HG03175 (cell line): ENCODE measurements at regions not wholly inside any gene's neighbourhood (a gene's known extent, or its start where the extent isn't known, plus 50 kb on each side); places are given as distances from the start of the nearest gene placed in this dataset.
"Not testable (repeated sequence)": the region's sequence is repeated elsewhere in the genome, so short reads cannot be mapped to it uniquely, and the experiment has no call there.

Experiments used
- ATAC-seq: cut with Tn5 transposase; IDR thresholded peaks from one replicate; pipeline ENCODE4 v1.9.1; 2021; ENCODE audit warnings: mild to moderate bottlenecking, moderate library complexity; ENCODE audit not compliant: unreplicated experiment

DNA sequence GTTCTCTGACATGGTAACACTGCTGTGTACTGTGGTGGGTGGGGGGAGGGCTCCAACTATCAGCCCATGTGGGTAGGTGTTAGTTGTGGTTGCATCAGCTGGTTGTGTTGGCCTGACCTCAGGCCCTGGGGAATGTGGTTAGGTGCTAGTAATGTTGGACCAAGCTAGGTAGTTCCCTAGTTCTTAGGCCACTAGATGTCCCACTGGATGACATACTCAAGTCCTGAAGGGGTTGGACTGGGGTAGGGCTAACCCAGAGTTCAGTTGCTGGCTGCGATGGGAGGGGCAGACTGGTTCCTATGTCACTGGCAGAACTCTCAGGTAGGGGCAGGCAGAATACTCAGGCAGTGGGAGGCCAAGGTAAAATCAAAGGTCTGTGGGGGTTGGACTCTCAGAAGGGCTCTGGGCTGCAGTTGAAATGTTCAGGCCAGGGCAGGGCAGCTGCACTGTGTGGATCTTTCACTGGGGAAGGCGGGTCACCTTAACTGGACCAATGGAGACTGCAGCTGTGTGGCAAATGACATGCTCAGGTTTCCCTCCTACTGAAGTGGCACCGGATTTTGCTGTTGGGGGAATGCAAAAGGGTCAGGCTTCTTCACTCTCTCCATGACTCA, 870.7 kb downstream of the LRRIQ3 start:
- ATAC-seq = no peak

GRCh38 chr1:73326663-73327062, 871.3 kb downstream of the LRRIQ3 start:
- ATAC-seq = no peak

DNA sequence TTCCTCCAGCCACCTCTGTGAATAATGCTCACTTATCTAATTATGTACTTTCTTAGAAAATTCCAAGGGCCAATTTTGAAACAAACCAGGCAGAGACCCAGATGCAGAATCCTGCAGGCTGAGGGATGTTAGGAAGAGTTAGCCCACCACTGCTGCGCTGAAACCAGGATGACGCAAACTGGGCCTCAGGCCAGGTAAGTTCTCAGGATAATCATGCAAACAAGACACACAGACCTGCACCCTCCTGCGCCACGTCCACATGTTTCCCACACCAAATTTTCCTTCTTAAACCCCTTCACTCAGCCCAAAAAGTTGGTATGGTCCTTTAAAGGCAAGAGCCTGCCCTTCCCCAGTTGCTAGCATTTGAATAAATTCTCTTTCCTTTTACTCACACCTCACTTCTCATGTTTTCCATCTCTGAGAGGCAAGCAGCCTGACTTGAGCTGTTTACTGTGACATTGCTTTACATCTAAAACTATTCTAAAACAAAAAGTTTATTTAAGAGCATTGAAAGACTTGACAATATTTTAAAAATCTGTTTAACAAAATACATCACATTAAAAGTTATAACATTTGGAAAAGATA, 887.1 kb downstream of the LRRIQ3 start:
- no peak for ATAC-seq

GRCh38 chr1:73306899-73307555, 890.9 kb downstream of the LRRIQ3 start:
- no peak for ATAC-seq

DNA sequence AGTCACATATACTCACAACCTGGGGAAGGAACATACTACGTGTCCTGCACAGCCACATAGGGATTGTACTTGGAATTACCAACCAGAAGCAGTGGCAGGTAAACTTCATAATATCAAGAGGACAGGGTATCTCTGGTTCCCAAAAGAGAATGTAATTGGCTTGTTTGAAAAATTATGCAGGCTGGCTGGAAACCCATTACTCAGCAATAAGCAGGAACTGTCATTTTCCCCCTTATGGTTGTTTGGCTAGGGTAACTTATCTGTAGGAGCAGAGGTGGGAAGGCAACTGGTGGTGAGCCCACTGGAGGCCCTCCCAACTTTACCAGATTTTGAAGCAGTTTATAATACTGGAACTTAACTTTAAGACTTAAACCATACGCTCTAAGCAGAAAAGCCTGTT, 924.1 kb downstream of the LRRIQ3 start:
- ATAC-seq = no peak

- not testable (repeated sequence) for ATAC-seq
Observed at GRCh38 chr1:73245196-73245595, 952.8 kb downstream of the LRRIQ3 start.

DNA sequence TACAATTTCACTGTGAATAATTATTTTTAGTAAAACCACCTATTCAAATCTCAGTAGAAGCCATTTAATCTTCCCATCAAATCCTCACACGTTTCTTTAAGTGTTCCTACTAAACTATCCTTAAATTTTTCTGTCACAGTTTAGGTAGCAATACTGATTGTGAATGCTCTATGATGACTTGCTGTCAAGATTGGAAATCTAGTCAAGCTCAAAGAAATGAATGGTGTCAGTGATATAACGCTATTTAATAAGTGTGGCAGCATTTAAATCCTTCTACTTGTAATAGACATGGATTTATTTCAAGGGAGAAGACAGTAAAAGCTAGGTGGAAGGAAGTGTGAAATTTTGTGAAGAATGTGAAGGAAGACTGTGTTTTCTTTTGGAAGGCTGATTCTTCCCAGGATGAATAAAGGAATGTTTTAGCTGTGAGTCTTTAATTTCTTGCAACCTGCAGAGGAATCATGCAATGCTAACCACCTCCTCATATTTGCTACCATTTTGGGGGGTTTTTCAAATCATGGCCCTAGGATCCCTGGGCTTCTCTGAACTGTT, 936.7 kb upstream of the NEGR1 start:
- no peak for ATAC-seq

GRCh38 chr1:73205294-73205973, 923.1 kb upstream of the NEGR1 start:
- no peak for ATAC-seq

GRCh38 chr1:73197972-73198371, 915.6 kb upstream of the NEGR1 start:
- no peak for ATAC-seq

GRCh38 chr1:73194965-73195364, 912.6 kb upstream of the NEGR1 start:
- ATAC-seq = no peak

DNA sequence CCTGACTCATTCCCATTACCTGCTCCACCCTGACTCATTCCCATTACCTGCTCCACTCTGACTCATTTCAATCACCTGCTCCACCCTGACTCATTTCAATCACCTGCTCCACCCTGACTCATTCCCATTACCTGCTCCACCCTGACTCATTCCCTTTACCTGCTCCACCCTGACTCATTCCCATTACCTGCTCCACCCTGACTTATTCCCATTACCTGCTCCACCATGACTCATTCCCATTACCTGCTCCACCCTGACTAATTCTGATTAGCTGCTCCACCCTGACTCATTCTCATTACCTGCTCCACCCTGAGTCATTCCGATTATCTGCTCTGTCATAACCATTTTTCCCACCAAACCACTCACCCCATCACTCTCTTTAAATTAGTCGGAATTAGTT, 901.2 kb upstream of the NEGR1 start:
- ATAC-seq = not testable (repeated sequence)

DNA sequence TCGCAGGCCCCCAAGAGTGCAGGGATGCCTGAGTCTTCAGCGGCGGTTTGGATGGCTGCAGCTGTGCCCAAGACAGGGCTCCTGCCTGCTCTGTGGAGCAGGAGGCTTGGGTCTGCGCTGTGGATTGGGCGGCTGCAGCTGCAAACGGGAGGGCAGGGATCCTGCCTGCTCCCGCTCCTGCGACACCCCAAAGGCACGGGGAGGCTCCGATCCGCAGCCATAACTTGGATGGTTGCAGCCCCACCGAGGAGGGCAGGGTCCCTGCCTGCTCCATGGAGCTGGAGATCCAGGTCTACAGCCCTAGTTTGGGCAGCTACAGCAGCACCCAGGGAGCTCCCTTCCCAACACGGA, 898.8 kb upstream of the NEGR1 start:
- no peak for ATAC-seq

DNA sequence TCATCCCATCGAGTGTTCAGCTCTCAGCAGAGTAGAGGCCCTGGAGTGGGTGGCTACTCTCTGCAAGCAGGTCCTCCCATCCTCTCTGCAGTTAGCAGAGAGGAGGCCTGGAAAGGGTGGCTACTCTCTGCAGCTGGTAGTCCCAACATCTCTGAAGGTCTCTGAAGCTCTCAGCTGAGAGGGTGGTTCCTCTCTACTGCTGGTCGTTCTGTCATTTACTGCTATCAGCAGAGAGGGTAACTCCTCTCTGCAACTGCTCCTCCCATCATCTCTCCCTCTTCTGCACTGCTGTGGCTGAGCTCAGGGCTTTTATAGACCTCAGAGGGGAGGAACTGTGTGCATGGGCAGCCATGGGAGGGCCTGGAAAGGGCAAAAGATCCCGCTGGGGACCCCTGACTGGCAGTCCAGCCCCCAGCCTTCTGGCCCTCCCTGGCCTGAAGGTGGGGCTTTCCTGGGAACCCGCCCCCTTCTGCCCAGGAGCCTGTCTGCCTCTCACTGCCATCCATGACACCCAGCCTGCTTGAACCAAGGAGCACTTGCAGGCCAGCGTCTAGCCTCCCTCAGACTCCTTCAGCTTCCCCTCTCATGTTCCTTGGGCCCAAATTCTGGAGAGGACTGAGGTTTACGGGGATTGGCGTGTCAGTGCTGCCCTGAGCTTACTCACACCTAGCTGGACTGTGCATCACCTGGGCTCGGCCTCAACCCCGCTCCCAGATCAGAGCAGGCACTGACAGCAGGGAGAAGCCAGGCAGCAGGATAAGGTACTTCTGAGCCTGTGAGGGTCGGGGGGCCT, 898.3 kb upstream of the NEGR1 start:
- no peak for ATAC-seq

- no peak for ATAC-seq
Observed at GRCh38 chr1:73176902-73177301, 894.6 kb upstream of the NEGR1 start.

- ATAC-seq = no peak
Observed at GRCh38 chr1:73167009-73167657, 884.8 kb upstream of the NEGR1 start.

DNA sequence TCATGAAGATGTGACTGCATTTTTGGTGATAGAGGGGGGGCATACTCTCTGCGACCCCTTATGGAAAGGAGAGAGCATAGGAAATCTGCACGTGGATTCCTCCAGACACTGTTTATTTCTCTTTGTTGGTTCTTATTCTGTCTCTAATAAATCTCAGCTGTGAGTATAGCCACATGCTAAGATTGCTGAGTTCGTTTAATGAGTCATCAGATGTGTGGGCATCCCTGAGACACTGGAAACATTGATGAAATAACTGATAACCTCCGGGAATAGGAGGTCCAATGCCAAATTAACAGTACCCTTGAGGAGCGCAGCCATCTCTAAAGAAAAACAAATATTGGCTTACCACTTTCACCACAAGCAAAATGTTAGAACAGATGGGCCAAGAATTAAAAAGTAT, 880.2 kb upstream of the NEGR1 start:
- ATAC-seq = no peak

GRCh38 chr1:73161418-73161817, 879.1 kb upstream of the NEGR1 start:
- no peak for ATAC-seq

- ATAC-seq = no peak
Observed at GRCh38 chr1:73160759-73161158, 878.4 kb upstream of the NEGR1 start.

- no peak for ATAC-seq
Observed at GRCh38 chr1:73144311-73144710, 862.0 kb upstream of the NEGR1 start.

DNA sequence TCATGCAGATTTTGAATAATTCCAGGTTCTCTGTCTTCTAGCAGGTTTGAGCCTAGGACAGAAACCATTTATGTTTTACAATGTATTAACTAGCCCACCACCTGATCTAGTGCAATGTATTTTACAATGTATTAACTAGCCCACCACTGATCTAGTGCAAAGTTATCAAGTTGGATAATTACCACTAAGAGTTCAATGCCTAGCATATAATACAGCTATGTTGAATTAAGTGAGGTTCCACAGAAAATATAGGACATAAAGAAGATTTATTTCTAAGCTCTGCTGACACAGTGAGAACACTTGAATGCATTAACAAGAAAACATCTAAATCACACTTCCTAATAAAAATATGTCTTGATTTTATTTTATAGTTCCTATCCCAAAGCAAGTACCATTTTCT, 854.6 kb upstream of the NEGR1 start:
- ATAC-seq = no peak
